NCI-H2107 treated with DMSO at 0.1 percent for 48 hours (cell line): ENCODE measurements at regions not wholly inside any gene's neighbourhood (a gene's known extent, or its start where the extent isn't known, plus 50 kb on each side); places are given as distances from the start of the nearest gene placed in this dataset.

Source experiments
- DNase-seq: peaks from one replicate; lab custom pipeline; 2025; ENCODE audit not compliant: unreplicated experiment; lab: John Stamatoyannopoulos, UW

DNA sequence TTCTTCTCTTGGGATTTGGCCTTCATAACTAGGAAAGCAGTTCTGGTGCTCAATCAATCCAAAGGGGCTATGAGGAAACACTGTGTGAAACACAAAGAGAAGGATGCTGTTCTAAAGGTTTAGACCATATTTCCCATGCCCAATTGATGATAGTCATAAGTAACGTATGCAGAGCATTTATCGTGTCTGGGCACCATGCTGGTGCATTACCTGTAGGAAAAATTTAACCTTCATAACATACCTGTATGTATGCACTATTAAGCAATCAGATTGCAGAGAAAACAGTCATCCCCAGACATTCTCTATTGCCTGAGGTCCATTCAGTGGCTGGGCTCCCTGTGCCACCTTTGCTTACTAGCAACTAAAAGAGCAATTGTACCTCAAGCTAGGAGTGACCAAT lies 381.4 kb downstream of the PLPP3 start:
- no peak for DNase-seq

DNA sequence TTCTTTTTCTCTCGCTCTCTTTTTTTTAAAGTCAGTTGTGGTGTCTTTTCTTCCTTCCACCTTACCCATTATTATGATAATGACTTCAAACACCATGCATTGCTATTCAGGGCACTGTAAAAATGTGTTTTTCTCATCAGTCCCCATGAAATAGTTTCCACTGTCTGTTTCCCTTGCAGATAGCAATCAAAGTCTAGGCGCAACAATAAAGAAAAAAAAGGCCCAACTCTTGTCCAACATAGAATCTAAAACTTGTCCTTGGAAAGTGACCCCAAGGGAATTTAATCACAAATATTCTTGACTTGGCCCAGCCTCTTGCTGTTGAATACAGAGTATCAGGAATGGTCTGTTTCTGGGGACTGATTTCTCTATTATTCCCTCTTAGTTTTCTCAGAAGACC lies 382.5 kb downstream of the PLPP3 start:
- DNase-seq, result no peak

DNA sequence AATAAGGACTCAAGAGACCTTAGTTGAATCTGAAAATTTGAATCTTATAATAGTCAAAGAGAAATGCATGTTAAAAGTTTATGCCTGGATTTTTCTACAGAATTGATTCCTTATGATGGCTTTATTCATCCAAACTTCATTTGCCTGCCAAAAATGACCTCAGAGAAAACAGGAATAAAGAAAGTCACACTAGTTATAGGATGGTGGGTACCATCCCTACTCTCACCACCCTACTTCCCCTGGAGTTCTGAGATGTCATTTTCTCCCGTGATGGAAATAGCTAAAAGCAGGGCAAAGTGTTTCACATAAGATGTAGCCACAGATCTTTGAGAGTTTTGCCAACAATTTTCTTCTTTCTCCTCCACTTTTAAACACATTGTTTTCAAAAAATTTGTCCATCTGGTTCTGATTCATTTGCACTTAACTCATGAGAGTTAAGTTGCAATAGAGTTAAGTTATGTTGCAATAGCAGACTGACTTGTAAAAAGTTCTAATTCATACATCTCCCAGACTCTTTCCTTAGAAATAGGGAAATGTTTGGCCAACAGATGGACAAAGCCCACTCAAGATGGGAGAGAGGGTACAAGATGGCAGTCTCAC lies 384.6 kb downstream of the PLPP3 start:
- DNase-seq, result no peak

- DNase-seq, result no peak
Observed at GRCh38 chr1:56193656-56194055, 385.7 kb downstream of the PLPP3 start.

GRCh38 chr1:56191369-56191768 lies 388.0 kb downstream of the PLPP3 start:
- DNase-seq, result no peak

- DNase-seq, result no peak
Observed at GRCh38 chr1:56190806-56191365, 388.5 kb downstream of the PLPP3 start.

GRCh38 chr1:56189946-56190805 lies 389.2 kb downstream of the PLPP3 start:
- DNase-seq, result no peak

DNA sequence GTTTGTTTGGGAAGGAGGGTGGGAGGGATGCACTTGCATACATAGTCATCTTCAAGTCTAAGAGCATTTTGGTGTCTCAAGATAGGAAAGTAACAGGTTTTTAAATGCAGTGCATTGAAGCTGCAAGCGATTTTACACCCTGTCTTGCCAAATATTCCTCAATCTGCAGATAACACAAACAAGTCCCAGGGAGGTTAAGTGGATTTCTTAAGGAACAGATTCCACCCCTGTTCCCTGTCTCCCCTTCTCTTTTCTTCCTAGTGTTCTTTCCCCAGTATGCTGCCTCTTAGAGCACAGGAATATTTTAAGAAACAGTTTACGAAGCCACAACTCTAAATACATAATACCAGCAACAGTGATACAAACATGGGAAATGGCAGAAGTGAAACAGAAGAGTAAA lies 389.9 kb downstream of the PLPP3 start:
- no peak for DNase-seq

DNA sequence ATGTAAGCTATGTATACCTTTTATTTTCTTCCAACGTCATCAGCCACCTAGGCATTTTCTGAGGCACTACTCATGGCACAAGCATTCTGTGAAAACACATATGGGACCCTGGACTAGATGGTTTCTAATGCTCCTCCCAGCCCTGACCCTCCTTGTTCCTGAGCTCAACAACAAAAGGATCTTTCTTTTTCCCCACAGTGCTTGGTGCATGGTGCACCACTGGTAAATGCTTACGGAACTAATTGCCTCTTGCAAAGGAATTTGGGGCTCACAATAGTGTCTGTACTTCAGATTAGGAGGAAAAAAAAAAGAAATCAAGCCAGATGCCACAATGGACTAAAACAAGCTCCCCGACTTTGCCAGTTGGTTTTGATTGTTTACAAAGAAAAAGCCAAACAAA lies 390.5 kb downstream of the PLPP3 start:
- DNase-seq, result no peak

GRCh38 chr1:56188221-56188620 lies 391.1 kb downstream of the PLPP3 start:
- DNase-seq, result no peak

GRCh38 chr1:56187405-56187804 lies 392.0 kb downstream of the PLPP3 start:
- no peak for DNase-seq

DNA sequence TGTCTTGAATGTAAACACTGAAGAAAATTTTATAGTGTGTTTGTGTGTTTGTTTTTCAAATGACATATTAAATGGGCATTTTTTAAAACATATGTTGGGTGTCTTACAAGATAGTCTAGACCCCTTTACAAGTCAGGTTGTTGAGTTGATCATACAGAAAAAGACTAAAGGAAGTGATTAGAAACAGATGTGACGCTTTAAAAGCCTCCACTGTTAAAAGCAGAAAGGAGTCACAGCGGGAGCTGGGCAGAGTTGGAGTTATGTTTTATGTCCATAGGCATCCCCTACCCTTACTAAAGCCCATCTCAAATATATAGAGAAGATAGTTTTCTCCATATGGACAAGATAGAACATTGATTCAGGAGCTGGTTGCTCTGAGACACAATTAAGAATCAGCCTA lies 393.9 kb downstream of the PLPP3 start:
- no peak for DNase-seq

- DNase-seq, result no peak
Observed at GRCh38 chr1:56183151-56183550, 396.2 kb downstream of the PLPP3 start.

GRCh38 chr1:56180520-56181190 lies 398.7 kb downstream of the PLPP3 start:
- DNase-seq, result no peak

DNA sequence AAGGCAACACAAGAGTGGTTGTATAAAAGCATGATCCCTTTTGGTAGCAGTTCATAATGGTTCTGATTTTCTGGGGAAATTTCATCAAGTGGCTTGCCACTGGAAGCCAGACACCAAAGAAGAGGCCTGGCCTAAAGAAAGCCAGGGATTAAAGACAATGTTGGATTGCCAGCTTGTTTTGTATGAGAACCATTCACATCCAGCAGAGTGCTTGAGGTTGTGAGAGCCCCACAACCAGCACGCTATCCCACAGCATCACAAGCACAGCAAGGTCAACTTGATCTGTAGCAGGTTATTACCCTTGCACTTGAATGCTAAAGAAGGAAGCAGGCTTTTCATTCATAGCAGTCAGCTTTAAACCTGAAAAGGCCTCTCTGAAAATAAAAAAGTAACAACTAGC lies 399.8 kb downstream of the PLPP3 start:
- peak; percentile 13 for DNase-seq

GRCh38 chr1:56175211-56175610 lies 404.2 kb downstream of the PLPP3 start:
- DNase-seq, result no peak

- no peak for DNase-seq
Observed at GRCh38 chr1:56174176-56174885, 405.0 kb downstream of the PLPP3 start.

DNA sequence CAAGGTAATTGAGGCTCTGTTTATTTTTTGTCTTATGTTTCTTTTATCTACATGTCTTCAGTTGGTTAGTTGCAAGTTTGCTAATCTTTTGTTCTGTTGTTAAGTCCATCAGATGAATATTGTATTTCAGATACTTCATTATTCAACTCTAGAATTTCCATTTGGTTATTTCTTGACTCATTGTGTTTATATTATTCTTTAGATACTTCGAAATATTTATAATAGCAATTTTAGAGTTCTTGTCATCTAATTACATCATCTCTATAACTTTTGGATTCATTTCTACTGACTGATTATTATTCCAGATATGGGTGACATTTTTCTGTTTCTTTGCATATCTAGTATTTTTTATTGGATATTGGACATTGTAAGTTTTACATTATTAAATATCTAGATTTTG lies 405.6 kb downstream of the PLPP3 start:
- no peak for DNase-seq

DNA sequence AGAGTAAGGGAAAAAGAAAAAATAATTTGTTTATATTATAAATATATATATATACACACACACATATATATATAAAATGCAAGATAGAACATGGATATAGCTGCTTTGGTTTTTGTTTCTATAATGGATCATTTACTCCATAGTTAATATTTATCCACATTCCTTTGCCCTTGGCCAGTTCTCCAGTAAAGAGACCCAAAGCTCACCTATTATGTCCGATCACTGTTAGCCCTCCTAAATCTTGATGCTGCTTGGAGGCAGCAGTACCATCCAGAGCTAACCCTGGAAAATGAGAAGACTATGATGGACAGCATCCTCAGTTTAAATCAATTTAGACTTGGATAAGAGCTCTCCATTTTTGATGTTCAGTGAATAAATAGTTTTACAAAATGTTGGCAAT lies 407.7 kb downstream of the PLPP3 start:
- DNase-seq, result no peak

- no peak for DNase-seq
Observed at GRCh38 chr1:56170784-56171320, 408.5 kb downstream of the PLPP3 start.

DNA sequence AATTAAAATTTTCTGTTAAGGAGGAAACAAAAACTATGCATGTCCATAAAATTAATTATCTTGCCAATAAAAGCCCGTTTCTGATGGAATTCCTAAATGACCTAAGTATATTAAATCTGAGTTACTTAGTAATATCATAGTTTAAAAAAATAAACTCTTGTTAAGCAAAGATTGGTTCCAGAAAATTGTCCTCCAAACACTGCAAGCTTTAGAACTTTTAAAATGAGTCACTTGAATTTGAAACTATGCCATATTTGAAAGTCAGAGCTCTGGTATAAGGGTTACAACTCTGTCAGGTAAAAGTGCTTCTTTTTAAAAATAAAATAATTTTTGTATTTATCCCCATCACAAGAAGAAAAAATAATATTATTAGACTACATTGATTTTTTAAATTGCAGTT lies 409.5 kb downstream of the PLPP3 start:
- DNase-seq, result no peak
